ENCODE measurements at regions not wholly inside any gene's neighbourhood (a gene's known extent, or its start where the extent isn't known, plus 50 kb on each side); places are given as distances from the start of the nearest gene placed in this dataset.

- Mint-ChIP-seq H3K9me3 (ENCODE audit: unreplicated experiment) (no peaks in the 10 kb centered on the region), H3K4me1 (ENCODE audit: low read depth, unreplicated experiment) (no peaks in the 10 kb centered on the region), H3K36me3 (ENCODE audit: insufficient read depth, unreplicated experiment) (no peaks in the 10 kb centered on the region), H3K27me3 (ENCODE audit: insufficient read depth, unreplicated experiment) (peaks cover 2% of the 10 kb centered on the region), H3K27ac (ENCODE audit: unreplicated experiment) (no peak overlapping the region), H3K4me3 (ENCODE audit: unreplicated experiment) (no peak overlapping the region)
- ChIA-PET POLR2A (no interaction called here), CTCF (no interaction called here)
- no peaks in the 10 kb centered on the region for H3K27me3 ChIP-seq (replicated peaks; ENCODE audit: control insufficient read depth, insufficient read depth, low read length)
- no peaks in the 10 kb centered on the region for H3K4me1 ChIP-seq
- no peak overlapping the region for H3K4me3 ChIP-seq (ENCODE audit: low read depth, low read length)
- DNase-seq: no peak
- no TSS peak for BruUV-seq (replicated peaks)
- TF ChIP-seq CTCF (IDR thresholded peaks at IDR 0.05; ENCODE audit: insufficient read depth in 1 of 2, low read depth in 1 of 2, low read length in 1 of 2, severe bottlenecking in 1 of 2, unreplicated experiment in 1 of 2): no peak
- H3K9me3 ChIP-seq: no peaks in the 10 kb centered on the region
- no peaks in the 10 kb centered on the region for H3K36me3 ChIP-seq (ENCODE audit: control insufficient read depth, insufficient read depth, low read length)
- intact Hi-C loops (cut with micrococcal nuclease; ENCODE audit: unreplicated experiment): no loop called here
Measured at GRCh38 chr1:194076646-194077045, 890.2 kb upstream of the B3GALT2 start.

- Histone ChIP-seq H3K4me3 (ENCODE audit: low read depth, low read length) (no peak overlapping the region), H3K4me1 (no peaks in the 10 kb centered on the region), H3K9me3 (no peaks in the 10 kb centered on the region), H3K27me3 (replicated peaks; ENCODE audit: control insufficient read depth, insufficient read depth, low read length) (no peaks in the 10 kb centered on the region), H3K36me3 (ENCODE audit: control insufficient read depth, insufficient read depth, low read length) (no peaks in the 10 kb centered on the region)
- Mint-ChIP-seq H3K4me1 (ENCODE audit: low read depth, unreplicated experiment) (no peaks in the 10 kb centered on the region), H3K36me3 (ENCODE audit: insufficient read depth, unreplicated experiment) (no peaks in the 10 kb centered on the region), H3K9me3 (ENCODE audit: unreplicated experiment) (no peaks in the 10 kb centered on the region), H3K27me3 (ENCODE audit: insufficient read depth, unreplicated experiment) (peaks cover 2% of the 10 kb centered on the region), H3K27ac (ENCODE audit: unreplicated experiment) (no peak overlapping the region), H3K4me3 (ENCODE audit: unreplicated experiment) (no peak overlapping the region)
- intact Hi-C loops (cut with micrococcal nuclease; ENCODE audit: unreplicated experiment): no loop called here
- ChIA-PET POLR2A (no interaction called here), CTCF (no interaction called here)
- no peak for DNase-seq
- no TSS peak for BruUV-seq (replicated peaks)
- TF ChIP-seq CTCF (IDR thresholded peaks at IDR 0.05; ENCODE audit: insufficient read depth in 1 of 2, low read depth in 1 of 2, low read length in 1 of 2, severe bottlenecking in 1 of 2, unreplicated experiment in 1 of 2): no peak
Measured at GRCh38 chr1:194073833-194074232, 887.4 kb upstream of the B3GALT2 start.

GRCh38 chr1:194071205-194071604 is 884.8 kb upstream of the B3GALT2 start:
- intact Hi-C loops (cut with micrococcal nuclease; ENCODE audit: unreplicated experiment): no loop called here
- no peaks in the 10 kb centered on the region for H3K36me3 Mint-ChIP-seq (ENCODE audit: insufficient read depth, unreplicated experiment)
- Histone ChIP-seq H3K9me3 (no peaks in the 10 kb centered on the region), H3K36me3 (ENCODE audit: control insufficient read depth, insufficient read depth, low read length) (no peaks in the 10 kb centered on the region), H3K27me3 (replicated peaks; ENCODE audit: control insufficient read depth, insufficient read depth, low read length) (no peaks in the 10 kb centered on the region), H3K4me1 (no peaks in the 10 kb centered on the region), H3K4me3 (ENCODE audit: low read depth, low read length) (no peak overlapping the region)
- BruUV-seq (replicated peaks): no TSS peak
- TF ChIP-seq CTCF (IDR thresholded peaks at IDR 0.05; ENCODE audit: insufficient read depth in 1 of 2, low read depth in 1 of 2, low read length in 1 of 2, severe bottlenecking in 1 of 2, unreplicated experiment in 1 of 2): no peak
- CTCF ChIA-PET: no interaction called here
- H3K27me3 Mint-ChIP-seq (ENCODE audit: insufficient read depth, unreplicated experiment): peaks cover 2% of the 10 kb centered on the region
- H3K4me3 Mint-ChIP-seq (ENCODE audit: unreplicated experiment): no peak overlapping the region
- DNase-seq: no peak
- H3K4me1 Mint-ChIP-seq (ENCODE audit: low read depth, unreplicated experiment): no peaks in the 10 kb centered on the region
- H3K9me3 Mint-ChIP-seq (ENCODE audit: unreplicated experiment): no peaks in the 10 kb centered on the region
- POLR2A ChIA-PET: no interaction called here
- H3K27ac Mint-ChIP-seq (ENCODE audit: unreplicated experiment): no peak overlapping the region
